PC-3 (cell line): ENCODE measurements at regions not wholly inside any gene's neighbourhood (a gene's known extent, or its start where the extent isn't known, plus 50 kb on each side); places are given as distances from the start of the nearest gene placed in this dataset.

ENCODE experiments used
- ATAC-seq: fragments of 200-7000 bp; cut with Tn5 transposase; 2 replicates; pipeline ENCODE4 v1.9.1; 2020; ENCODE audit warnings: mild to moderate bottlenecking, moderate library complexity
- BruUV-seq: library from RNA; stranded (reverse); fragments of 400-500 nt; replicated peaks from 2 replicates; lab custom pipeline; 2021; lab: Mats Ljungman, UMichigan
- CTCF ChIA-PET: fragments of 300-600 bp; sonication (Branson Sonifier 250); formaldehyde crosslinking; loops from one replicate; lab custom pipeline; 2022; ENCODE audit warnings: antibody characterized with exemption; lab: Charles Lee
- POLR2A ChIA-PET: fragments of 300-600 bp; sonication (Branson Sonifier 250); formaldehyde crosslinking; loops from one replicate; lab custom pipeline; 2022; ENCODE audit warnings: antibody characterized with exemption; ENCODE audit not compliant: unreplicated experiment; lab: Charles Lee
- DNase-seq: peaks from one replicate; pipeline ENCODE4 v3.0.0-alpha.2; 2015
- H2AFZ ChIP-seq: fragments of 300-600 bp; sonication (generic); 2 replicates; pipeline ENCODE4 v1.6.0; 2016; ENCODE audit warnings: antibody characterized with exemption, low read length
- H3F3A ChIP-seq: fragments of 300-600 bp; sonication (generic); one replicate; pipeline ENCODE4 v1.6.0; 2017; ENCODE audit warnings: antibody characterized with exemption, low read length, control low read depth, mild to moderate bottlenecking; ENCODE audit not compliant: unreplicated experiment
- H3K27ac ChIP-seq: fragments of 300-600 bp; sonication (generic); 2 replicates; pipeline ENCODE4 v1.5.1; 2016; ENCODE audit warnings: mild to moderate bottlenecking, low read length
- H3K27me3 ChIP-seq: fragments of 300-600 bp; sonication (generic); 2 replicates; pipeline ENCODE4 v1.6.1; 2016; ENCODE audit warnings: low read length, mixed read lengths
- H3K36me3 ChIP-seq: fragments of 300-600 bp; sonication (generic); 2 replicates; pipeline ENCODE4 v1.6.1; 2016; ENCODE audit warnings: low read depth, mixed run types, low read length, mixed read lengths
- H3K4me1 ChIP-seq: fragments of 300-600 bp; sonication (generic); 2 replicates; pipeline ENCODE4 v1.5.1; 2016; ENCODE audit warnings: low read length; ENCODE audit not compliant: insufficient read depth
- H3K4me2 ChIP-seq: fragments of 300-600 bp; sonication (generic); 2 replicates; pipeline ENCODE4 v1.6.0; 2016; ENCODE audit warnings: low read length
- H3K4me3 ChIP-seq: fragments of 300-600 bp; sonication (generic); 2 replicates; pipeline ENCODE4 v1.5.1; 2016; ENCODE audit warnings: mild to moderate bottlenecking, low read length, mixed read lengths
- H3K79me2 ChIP-seq: fragments of 300-600 bp; sonication (generic); 2 replicates; pipeline ENCODE4 v1.6.1; 2017; ENCODE audit warnings: low read length, mixed read lengths
- H3K9ac ChIP-seq: fragments of 300-600 bp; sonication (generic); 2 replicates; pipeline ENCODE4 v1.6.0; 2016; ENCODE audit warnings: mild to moderate bottlenecking, low read length
- H3K9me2 ChIP-seq: fragments of 300-600 bp; sonication (generic); replicated peaks from 2 replicates; pipeline ENCODE4 v1.6.1; 2016; ENCODE audit warnings: mixed run types, low read length, mixed read lengths
- H3K9me3 ChIP-seq: fragments of 300-600 bp; sonication (generic); 2 replicates; pipeline ENCODE4 v1.6.1; 2016; ENCODE audit warnings: low read length, mixed read lengths
- H4K20me1 ChIP-seq: fragments of 300-600 bp; sonication (generic); 2 replicates; pipeline ENCODE4 v1.6.1; 2016; ENCODE audit warnings: low read length, mixed read lengths
- EZH2 ChIP-seq: fragments of 300-600 bp; sonication (generic); IDR thresholded peaks from one replicate; pipeline ENCODE4 v1.6.1; 2017; ENCODE audit warnings: antibody characterized with exemption, mild to moderate bottlenecking, low read length; ENCODE audit not compliant: unreplicated experiment
- EZH2phosphoT487 ChIP-seq: fragments of 300-600 bp; sonication (generic); IDR thresholded peaks from 2 replicates; pipeline ENCODE4 v1.6.1; 2018; ENCODE audit warnings: mild to moderate bottlenecking, antibody characterized with exemption, low read length, borderline replicate concordance
- intact Hi-C: fragments of 100-400 bp; cut with micrococcal nuclease; formaldehyde crosslinking; loops from 2 replicates; pipeline ENCODE4 v1.9.0; 2023
- TF ChIP-seq, protein P1 (sequence below): fragments of 300-600 bp; sonication (generic); conservative IDR thresholded peaks from 2 replicates; pipeline ENCODE4 v1.5.1; 2017; ENCODE audit warnings: antibody characterized with exemption, low read depth, mild to moderate bottlenecking, low read length

DNA sequence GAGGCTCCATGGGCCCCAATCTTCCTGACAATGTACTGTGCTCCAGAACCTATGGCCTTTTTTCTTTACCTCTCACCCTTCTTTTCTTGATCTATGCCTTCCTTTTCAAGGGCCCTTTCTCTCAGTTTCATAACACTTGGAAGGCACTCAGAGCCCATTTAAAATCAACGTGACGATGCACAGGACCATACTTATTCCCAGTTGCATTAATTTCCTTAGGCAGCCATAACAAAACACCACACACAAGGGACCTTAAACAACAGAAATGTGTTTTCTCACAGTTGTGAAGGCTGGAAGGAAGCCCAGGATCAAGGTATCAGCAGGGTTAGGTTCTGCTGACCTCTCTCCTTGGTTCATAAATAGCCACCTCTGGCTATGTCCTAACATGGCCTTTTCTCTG lies 414.0 kb upstream of the TNP1 start:
- Histone ChIP-seq H3K9me2 (no peaks in the 10 kb centered on the region), H3F3A (peaks cover 8% of the 10 kb centered on the region), H4K20me1 (no peaks in the 10 kb centered on the region), H3K9ac (no peak overlapping the region), H3K79me2 (no peaks in the 10 kb centered on the region), H3K36me3 (no peaks in the 10 kb centered on the region), H3K9me3 (no peaks in the 10 kb centered on the region), H3K27ac (no peak overlapping the region), H3K27me3 (no peaks in the 10 kb centered on the region), H3K4me3 (no peak overlapping the region), H3K4me2 (no peak overlapping the region), H3K4me1 (peaks cover 24% of the 10 kb centered on the region), H2AFZ (no peak overlapping the region)
- TF ChIP-seq EZH2phosphoT487 = no peak
- ATAC-seq (no peak), DNase-seq (no peak)
- ChIA-PET CTCF (no interaction called here), POLR2A (no interaction called here)
- no TSS peak for BruUV-seq
- intact Hi-C loops = no loop called here

DNA sequence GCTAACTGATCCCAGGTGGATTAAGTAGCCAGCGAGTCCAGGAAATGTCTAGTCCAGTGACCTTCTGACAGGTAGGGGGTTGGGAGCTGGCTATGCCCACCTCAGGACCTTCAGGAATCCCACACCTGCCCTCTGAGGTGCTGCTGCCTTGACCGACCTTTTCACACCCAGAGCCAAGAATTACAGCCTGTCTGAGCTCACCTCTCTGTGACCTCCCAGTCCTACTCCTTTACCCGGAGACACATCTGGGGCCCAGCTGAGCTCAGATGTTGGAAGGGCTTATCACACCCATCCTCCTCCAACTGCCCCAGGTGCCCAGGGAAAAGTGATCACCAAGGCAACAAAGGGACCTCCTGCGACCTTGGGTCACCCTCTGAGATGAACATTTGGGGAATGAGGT lies 413.3 kb upstream of the TNP1 start:
- no peak overlapping the region for H3K4me3 ChIP-seq
- DNase-seq (no peak), ATAC-seq (no peak)
- no peak overlapping the region for H2AFZ ChIP-seq
- POLR2A ChIA-PET = no interaction called here
- 0 out of 2 replicates have a peak, but pooled peaks cover 5% of the 10 kb centered on the region for H3K9me3 ChIP-seq
- H3K36me3 ChIP-seq = no peaks in the 10 kb centered on the region
- no peaks in the 10 kb centered on the region for H3K79me2 ChIP-seq
- H3K9ac ChIP-seq = no peak overlapping the region
- no peaks in the 10 kb centered on the region for H3K27me3 ChIP-seq
- H3F3A ChIP-seq = peaks cover 7% of the 10 kb centered on the region
- CTCF ChIA-PET = no interaction called here
- H3K4me2 ChIP-seq = no peak overlapping the region
- H3K9me2 ChIP-seq = no peaks in the 10 kb centered on the region
- TF ChIP-seq, protein P1, sequence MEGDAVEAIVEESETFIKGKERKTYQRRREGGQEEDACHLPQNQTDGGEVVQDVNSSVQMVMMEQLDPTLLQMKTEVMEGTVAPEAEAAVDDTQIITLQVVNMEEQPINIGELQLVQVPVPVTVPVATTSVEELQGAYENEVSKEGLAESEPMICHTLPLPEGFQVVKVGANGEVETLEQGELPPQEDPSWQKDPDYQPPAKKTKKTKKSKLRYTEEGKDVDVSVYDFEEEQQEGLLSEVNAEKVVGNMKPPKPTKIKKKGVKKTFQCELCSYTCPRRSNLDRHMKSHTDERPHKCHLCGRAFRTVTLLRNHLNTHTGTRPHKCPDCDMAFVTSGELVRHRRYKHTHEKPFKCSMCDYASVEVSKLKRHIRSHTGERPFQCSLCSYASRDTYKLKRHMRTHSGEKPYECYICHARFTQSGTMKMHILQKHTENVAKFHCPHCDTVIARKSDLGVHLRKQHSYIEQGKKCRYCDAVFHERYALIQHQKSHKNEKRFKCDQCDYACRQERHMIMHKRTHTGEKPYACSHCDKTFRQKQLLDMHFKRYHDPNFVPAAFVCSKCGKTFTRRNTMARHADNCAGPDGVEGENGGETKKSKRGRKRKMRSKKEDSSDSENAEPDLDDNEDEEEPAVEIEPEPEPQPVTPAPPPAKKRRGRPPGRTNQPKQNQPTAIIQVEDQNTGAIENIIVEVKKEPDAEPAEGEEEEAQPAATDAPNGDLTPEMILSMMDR = no peak
- TF ChIP-seq EZH2 (no peak), EZH2phosphoT487 (no peak)
- H4K20me1 ChIP-seq = no peaks in the 10 kb centered on the region
- no peak overlapping the region for H3K27ac ChIP-seq
- no TSS peak for BruUV-seq
- peaks cover 17% of the 10 kb centered on the region for H3K4me1 ChIP-seq
- intact Hi-C loops = no loop called here

DNA sequence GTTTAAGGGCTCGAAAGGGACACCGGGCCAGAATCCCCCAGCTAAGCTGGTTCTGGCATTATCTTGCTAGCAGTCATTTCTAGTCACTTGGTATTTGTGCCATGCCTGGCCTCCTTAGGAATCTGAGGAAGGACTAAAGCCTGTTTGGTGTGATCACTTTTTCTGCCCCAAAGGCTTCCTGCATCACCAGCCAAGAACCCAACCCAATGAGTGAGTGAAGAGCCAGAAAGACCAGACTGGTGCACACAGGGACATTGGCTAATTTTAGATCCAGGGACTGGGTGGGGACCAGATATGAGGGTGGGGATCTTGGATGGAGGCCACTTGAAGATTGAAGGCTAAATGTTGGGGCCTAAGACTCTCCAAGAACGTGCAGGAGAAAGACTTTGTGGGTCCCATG lies 411.9 kb upstream of the TNP1 start:
- H2AFZ ChIP-seq = no peak overlapping the region
- no peak for TF ChIP-seq EZH2
- TF ChIP-seq, protein P1 = no peak
- TF ChIP-seq EZH2phosphoT487 = no peak
- H3K27me3 ChIP-seq = no peaks in the 10 kb centered on the region
- ChIA-PET CTCF (no interaction called here), POLR2A (no interaction called here)
- H3K4me1 ChIP-seq = peaks cover 4% of the 10 kb centered on the region
- H3K9me3 ChIP-seq = 0 out of 2 replicates have a peak, but pooled peaks cover 13% of the 10 kb centered on the region
- ATAC-seq (no peak), DNase-seq (no peak)
- H3K9me2 ChIP-seq = no peaks in the 10 kb centered on the region
- no peaks in the 10 kb centered on the region for H3K79me2 ChIP-seq
- intact Hi-C loops = no loop called here
- no TSS peak for BruUV-seq
- H3K4me2 ChIP-seq = no peak overlapping the region
- no peaks in the 10 kb centered on the region for H4K20me1 ChIP-seq
- H3K36me3 ChIP-seq = no peaks in the 10 kb centered on the region
- H3K9ac ChIP-seq = no peak overlapping the region
- H3K27ac ChIP-seq = no peak overlapping the region
- no peak overlapping the region for H3K4me3 ChIP-seq
- H3F3A ChIP-seq = no peaks in the 10 kb centered on the region
